Amygdala (tissue), 56 donors: ENCODE measurements at regions not wholly inside any gene's neighbourhood (a gene's known extent, or its start where the extent isn't known, plus 50 kb on each side); places are given as distances from the start of the nearest gene placed in this dataset.
A peak's percentile ranks its signal among the peaks of the same experiment; 100 is the strongest.

Source experiments
- DNase-seq, 56 donors: peaks; one replicate each; lab custom pipeline; 2025; lab: John Stamatoyannopoulos, UW

GRCh38 chrX:45267007-45267406 lies 66.3 kb upstream of the DIPK2B start:
- no peak for DNase-seq

- DNase-seq, result no peak
Observed at GRCh38 chrX:45266456-45266855, 65.8 kb upstream of the DIPK2B start.

GRCh38 chrX:45264865-45265264 lies 64.2 kb upstream of the DIPK2B start:
- DNase-seq, result peak in 6 of 56 donors; percentile 0 to 13 (median 1)

GRCh38 chrX:45261471-45261870 lies 60.8 kb upstream of the DIPK2B start:
- DNase-seq, result no peak

GRCh38 chrX:45261005-45261404 lies 60.3 kb upstream of the DIPK2B start:
- no peak for DNase-seq

GRCh38 chrX:45258731-45259402 lies 58.2 kb upstream of the DIPK2B start:
- no peak for DNase-seq
